ENCODE measurements at regions not wholly inside any gene's neighbourhood (a gene's known extent, or its start where the extent isn't known, plus 50 kb on each side); places are given as distances from the start of the nearest gene placed in this dataset.

DNA sequence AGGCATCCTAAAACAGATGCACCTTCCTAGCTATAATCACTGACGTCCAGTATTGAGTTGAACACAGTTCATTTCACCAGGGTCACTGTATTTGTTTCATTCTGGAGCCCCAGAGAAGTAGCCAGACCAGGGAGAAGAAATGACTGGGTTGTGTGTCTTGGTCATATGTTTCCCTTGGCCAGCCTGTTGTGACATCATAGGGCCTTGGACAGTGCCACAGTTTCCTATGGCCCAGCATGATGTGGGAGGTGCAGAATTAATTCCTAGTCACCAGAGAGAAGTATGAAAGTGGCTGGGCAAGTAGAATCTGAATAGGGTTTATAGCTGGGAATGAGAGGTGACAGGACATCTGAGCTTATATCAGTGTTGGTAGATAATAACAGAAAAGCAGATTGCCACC, 84.0 kb upstream of the ZBED5 start:
- DNase-seq, result no peak

GRCh38 chr11:10941414-10941813, 83.6 kb upstream of the ZBED5 start:
- no peak for DNase-seq

DNA sequence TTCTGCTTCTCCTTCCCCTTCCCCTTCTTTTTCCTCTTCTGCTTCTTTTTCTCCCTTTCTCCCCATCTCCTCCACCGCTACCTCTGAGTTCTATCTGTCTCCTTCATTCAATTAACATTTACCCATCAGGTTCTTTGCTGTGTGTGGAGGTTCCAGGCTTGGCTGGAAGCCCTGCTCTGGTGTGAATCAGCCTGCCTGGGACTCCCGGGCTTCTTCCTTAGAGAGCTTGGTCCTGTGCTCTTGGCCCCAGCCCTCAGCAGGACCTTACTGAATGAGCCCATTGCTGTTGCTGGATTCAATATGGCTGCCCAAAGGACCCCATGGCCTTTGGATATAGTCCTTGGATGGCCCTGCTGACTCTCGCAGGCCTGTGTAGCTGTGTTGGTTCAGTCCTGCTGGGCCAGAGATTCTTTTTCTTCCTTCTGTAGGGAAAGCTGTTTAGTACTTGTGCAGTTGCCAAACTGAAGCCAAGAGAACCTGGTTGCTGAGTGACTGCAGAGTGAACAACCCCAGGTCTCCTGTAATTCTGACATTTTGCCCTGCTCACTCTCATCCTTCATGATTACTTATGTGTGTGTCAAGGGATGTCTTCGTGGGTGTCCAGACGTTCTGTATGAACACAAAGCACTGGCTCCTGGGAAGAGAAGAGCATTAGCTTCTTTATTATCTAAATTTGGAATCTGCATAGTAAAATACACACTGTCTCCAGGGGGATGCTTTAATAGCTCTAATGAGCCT, 81.0 kb upstream of the ZBED5 start:
- DNase-seq, result no peak

DNA sequence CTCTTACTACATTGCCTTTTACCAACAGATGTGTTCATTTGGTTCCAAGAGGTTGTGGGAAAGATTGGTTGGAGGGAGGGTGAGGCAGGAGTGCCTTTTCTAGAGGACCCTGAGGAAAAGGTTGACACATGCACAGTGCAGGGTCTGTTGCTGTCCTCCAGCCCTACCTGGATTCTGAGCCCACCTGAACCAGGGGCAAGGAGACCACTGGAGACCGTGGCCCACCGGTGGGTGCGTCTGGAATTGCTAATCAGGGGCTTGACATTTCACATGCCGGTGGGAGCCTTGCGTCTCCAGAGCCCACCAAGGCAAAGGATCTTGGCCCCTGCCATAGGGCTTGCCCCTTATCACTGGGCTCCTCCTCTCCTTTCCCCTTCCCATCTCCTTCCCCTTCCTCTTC, 80.4 kb upstream of the ZBED5 start:
- no peak for DNase-seq

DNA sequence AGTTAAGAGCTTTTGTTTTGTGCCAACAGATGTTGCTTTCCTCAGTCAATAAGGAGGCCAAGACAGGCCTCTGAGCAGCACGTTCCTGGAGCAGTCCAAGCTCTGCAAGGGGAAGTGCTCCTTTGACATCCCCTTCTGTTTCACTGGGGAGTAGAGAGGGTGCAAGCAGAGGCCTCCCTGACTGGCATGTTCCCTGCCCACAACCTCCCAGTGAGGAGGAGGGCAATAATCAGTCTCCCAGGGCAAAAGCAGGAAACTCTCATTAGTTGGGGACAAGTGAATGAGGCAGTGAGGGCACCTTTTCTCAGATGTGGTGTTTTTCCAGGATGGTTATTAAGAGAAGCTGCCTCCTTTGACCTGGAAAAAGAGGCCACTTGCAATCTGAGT, 79.5 kb upstream of the ZBED5 start:
- DNase-seq, result peak; percentile 12

GRCh38 chr11:10936626-10937384, 79.0 kb upstream of the ZBED5 start:
- no peak for DNase-seq

DNA sequence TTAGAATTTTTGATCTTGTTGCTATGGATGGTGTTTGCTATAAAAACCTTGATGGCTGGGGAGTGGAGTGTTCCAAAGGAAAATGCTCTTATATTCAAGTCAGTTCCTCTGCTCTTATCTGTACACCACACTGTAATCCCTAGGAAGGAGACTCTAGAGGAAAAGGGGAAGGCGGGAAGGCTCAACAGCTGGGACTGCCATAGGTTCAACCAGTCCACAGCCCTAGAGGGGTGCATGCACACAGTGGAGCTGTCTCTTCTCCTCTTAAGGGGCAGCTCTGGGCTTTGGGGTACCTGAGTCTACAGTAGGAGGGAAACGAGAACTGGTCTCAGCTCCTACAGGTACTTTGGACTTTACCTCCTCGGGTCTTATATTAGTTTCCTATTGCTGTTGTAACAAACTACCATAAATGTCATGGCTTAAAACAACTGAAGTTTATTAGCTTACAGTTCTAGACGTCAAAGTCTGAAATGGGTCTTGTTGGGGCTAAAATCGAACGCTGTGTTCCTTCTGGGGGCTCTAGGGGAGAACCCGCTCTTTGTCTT, 77.2 kb upstream of the ZBED5 start:
- DNase-seq, result no peak

- no peak for DNase-seq
These were observed 76.5 kb upstream of the ZBED5 start for GRCh38 chr11:10934293-10934860.

DNA sequence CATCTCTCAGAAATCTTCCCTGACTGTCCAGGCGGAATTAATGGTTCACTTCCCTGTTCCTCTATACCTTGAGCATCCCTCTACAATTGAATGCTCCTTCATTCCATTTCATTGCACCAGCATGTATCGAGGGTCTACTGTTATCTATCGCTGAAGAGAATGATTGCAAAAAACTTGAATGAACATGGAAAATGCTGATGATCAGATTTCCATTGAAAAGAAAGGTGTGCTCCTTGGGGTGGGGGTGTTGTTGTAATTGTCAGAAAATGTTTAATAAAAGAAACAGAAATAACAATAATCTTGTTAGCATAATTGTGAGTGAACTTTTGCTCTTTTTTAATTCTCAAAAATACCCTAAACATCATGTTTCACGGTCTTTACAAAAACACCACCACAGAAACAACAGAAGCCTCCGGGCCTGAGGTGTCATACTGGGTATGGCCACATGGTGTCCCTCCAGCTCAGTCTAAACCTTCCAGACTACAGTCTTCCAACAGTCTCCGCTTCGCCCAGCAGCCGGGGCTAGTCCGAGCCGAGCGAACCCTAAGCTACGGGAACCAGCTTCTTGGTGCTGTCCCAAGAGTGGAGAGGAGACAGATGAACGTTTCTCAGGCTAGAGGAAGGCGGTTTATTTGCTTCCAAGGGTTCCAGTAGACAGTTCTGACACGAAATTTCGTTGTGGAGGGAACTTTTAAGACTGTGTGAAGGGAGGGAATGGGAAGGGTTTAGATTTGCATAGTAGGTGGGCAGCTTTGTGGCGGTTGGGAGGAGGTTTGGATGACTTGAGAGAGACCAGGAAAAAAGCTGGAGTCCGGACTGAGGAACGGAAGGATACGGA, 75.8 kb upstream of the ZBED5 start:
- DNase-seq, result peak; percentile 92

GRCh38 chr11:10932976-10933375, 75.1 kb upstream of the ZBED5 start:
- no peak for DNase-seq

- no peak for DNase-seq
These were observed 74.2 kb upstream of the ZBED5 start for GRCh38 chr11:10931761-10932670.

DNA sequence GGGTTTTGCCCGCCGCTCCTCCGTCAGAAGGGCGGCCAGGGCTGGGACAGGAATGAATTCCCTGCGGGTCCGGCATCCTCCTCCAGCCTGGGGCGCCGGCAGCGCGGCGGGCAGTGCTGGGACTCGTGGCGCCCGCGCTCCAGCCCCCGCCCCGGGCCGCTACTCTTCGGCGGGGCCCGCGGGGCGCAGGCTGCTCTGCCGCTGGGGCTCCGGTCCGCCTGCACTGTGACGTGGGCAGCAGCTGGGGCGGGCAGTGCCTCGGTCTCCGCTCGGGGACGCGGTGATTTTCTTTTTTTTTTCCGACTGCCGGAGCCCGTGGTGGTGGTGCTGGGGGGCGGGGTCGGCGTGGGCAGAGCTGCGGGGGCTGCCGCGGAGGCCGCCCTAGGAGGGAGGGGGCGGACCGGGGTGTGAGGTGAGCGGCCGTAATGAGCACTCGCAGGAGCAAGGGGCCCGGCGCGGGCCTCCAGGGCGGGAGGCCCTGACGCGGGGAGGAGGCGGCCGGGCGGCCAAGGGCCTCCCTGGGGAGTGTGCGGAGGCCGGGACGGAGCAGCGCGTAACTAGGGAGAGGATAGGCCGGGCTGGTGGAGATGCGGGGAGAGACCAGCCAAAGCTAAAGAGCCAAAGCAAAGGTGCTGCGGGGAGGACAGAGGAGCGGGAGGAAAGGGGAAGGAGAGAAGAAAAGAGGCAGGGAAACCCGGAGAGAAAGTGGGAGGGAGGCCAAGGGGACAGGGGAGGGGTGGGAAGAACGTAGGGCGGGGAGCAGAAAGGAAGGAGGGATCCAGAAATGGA, 73.3 kb upstream of the ZBED5 start:
- peak; percentile 88 for DNase-seq

- peak; percentile 72 for DNase-seq
These were observed 72.5 kb upstream of the ZBED5 start for GRCh38 chr11:10930224-10930971.

DNA sequence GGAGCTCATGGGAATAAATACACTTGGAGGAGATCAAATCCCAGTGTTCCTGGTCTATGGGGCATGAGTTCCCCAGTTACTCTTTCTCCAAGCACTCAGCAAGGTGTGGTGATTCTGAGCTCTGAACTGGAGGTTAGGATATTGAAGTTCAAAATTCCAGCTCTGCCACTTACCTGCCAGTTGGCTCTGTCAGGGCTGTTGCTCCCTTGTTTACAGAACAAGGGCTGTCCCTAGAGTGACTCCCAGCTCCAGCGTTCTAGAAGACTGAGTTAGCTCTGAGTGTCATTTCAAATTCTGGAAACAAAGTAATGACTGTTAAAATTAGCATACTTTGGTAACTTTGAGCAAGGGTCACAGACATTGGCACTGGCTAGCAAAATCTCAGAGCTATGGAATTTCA, 69.7 kb upstream of the ZBED5 start:
- DNase-seq, result no peak

DNA sequence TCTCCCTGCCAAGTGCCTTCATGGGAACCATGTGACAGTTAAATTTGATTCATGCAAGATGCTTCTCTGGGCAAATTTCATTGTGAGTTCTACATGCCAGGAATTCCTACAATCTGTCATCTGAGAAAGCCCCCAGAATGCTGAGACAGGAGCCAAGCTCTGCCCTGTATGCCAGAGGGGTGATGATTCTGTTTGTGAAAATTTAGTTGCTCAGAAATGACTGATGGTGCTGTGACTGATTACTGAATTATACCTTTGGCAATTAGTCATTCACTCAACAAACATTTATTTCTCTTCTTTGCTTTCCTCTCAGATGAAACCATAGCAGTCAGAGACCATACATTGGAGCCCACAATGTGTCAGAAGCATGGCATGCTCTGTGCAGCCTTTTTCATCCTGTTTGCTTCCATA, 69.0 kb upstream of the ZBED5 start:
- DNase-seq, result no peak

DNA sequence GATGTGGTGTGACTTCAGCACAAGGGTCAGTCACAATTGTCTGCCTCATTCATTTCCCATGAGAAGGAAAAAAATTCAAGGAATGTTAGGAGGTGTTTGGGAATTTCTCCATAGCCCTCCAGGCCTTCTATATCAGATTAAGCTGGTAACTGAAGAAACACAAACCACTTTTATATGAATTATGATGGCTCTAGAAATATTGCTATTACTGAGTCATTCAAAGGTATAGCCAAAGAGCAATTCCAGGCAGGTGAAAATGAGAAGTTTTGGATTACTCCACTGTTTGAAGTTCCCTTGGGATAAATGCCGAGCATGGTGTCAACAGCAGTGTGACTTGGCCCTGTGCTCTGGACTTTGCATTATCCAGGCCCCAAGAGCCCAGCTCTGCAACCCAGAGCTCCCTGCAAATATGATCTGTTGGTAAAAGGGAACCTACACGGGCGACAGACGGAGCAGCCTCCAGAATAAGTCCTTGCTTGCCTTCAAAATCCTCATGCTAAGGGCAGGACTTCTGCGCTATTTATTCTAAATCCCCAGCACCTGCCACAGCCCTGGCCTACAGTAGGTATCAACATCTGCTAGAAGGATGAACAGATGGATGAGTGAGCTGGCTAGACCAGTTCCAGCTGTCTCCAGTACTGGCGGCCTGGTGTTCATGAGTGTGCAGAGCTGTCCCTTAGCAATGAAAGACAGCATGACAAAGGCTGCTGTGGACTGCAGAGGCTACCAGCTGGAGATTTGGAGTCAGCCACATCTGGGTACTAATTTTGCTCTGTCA, 67.5 kb upstream of the ZBED5 start:
- DNase-seq, result no peak

- no peak for DNase-seq
These were observed 66.0 kb upstream of the ZBED5 start for GRCh38 chr11:10923882-10924281.

GRCh38 chr11:10922892-10923291, 65.0 kb upstream of the ZBED5 start:
- DNase-seq, result no peak

- no peak for DNase-seq
These were observed 63.0 kb upstream of the ZBED5 start for GRCh38 chr11:10920875-10921274.
